ENCODE measurements at regions not wholly inside any gene's neighbourhood (a gene's known extent, or its start where the extent isn't known, plus 50 kb on each side); places are given as distances from the start of the nearest gene placed in this dataset.

DNA sequence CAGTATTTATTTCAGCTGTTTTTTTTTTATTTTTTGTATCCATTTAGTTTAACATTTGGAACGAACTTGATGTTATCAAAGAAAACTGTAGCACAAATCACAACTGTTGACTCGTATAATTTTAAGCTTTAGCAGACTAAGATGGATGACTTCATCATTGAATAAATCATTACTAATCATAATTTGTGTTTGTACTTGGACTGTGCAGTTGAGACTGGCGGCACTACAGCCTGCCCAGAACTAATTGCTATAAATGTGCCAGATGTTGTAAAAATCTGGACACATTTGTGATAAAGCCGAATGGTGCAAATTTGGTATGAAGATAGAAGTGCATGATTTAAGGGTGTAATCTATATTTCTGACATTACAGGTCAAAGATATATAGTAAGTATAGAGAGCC lies 897.7 kb upstream of the CDH8 start:
- intact Hi-C loops (cut with micrococcal nuclease), result no loop called here
- H3K27me3 Mint-ChIP-seq, result no peaks in the 10 kb centered on the region
- POLR2A ChIA-PET, result no interaction called here
- peaks cover 17% of the 10 kb centered on the region for H3K9me3 Mint-ChIP-seq
- H3K4me3 Mint-ChIP-seq, result no peak overlapping the region
- CTCF ChIA-PET, result no interaction called here
- no peak overlapping the region for H3K27ac Mint-ChIP-seq
- H3K4me1 Mint-ChIP-seq (ENCODE audit: low read depth), result no peaks in the 10 kb centered on the region
- no peaks in the 10 kb centered on the region for H3K36me3 Mint-ChIP-seq
- DNase-seq, result no peak

DNA sequence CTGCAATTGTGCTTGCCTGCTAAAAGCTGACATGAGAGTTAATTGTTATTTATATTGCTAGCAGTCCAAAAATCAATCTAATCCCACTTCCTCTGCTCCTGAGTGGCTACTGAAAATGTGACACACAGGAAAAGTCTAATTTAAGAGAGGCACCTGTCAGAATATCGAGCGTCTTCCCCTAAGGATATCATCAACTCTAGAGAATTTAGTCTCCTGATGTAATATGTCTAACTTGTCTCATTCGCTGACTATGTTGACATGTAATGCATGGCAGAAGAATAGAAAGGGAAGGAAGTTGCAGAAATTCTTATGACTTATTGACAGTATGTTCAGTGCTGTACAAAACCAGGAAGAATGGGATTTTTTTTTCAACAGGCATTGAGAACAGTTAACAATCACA lies 893.4 kb upstream of the CDH8 start:
- Mint-ChIP-seq H3K9me3 (peaks cover 21% of the 10 kb centered on the region), H3K27me3 (no peaks in the 10 kb centered on the region), H3K27ac (no peak overlapping the region), H3K4me1 (ENCODE audit: low read depth) (no peaks in the 10 kb centered on the region), H3K4me3 (no peak overlapping the region), H3K36me3 (no peaks in the 10 kb centered on the region)
- no peak for DNase-seq
- ChIA-PET CTCF (no interaction called here), POLR2A (no interaction called here)
- intact Hi-C loops (cut with micrococcal nuclease), result no loop called here

DNA sequence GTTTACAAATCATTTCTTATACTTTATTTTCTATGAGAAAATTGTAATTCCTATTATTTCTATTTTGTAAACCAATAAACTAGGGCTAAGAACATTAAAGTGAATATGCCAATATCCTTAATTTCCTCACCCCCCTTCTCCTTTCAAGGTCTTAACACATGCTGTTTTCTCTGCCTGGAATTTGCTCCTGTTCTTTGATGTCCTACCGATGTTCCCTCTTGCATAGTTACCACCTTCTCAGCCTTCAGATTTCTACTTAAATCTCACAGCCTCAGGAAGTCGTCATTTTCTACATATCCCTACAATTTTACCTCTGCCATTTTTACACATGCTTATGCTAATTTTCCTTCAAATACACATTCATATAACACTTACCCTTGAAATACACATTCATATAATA lies 890.9 kb upstream of the CDH8 start:
- no peaks in the 10 kb centered on the region for H3K4me1 Mint-ChIP-seq (ENCODE audit: low read depth)
- intact Hi-C loops (cut with micrococcal nuclease), result no loop called here
- H3K4me3 Mint-ChIP-seq, result no peak overlapping the region
- ChIA-PET CTCF (no interaction called here), POLR2A (no interaction called here)
- H3K9me3 Mint-ChIP-seq, result peaks cover 20% of the 10 kb centered on the region
- no peak for DNase-seq
- no peaks in the 10 kb centered on the region for H3K27me3 Mint-ChIP-seq
- H3K36me3 Mint-ChIP-seq, result no peaks in the 10 kb centered on the region
- H3K27ac Mint-ChIP-seq, result no peak overlapping the region

DNA sequence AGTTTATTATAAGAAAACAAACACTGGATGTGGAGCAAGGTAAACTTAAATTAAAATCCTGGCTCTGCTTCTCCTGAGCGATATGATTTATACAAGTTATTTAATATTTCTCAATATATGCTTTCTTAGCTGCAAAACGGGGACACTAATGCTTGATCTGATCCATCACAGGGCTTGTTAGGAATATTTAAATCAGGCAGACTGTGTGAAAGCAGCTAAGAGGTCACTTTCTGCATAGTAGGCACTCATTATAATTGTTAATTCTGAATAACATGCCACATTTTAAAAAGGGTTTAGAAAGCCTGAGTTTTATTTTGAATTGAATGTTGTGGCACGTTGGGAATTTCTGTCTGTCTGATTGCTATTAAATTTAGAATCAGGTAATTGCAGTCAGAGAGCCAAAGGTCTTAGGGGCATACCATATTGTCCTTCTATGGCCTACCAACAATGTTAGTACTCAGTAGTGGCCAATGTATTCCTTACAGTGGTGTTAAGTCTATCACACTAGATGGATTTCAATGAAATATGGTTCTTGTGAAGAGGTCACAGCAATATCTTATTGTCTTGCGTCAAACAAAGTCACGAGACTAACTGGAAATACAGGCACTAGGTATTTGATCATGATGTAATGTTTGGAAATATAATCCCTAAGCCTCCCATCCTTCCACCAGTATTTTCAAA lies 890.0 kb upstream of the CDH8 start:
- no peak for DNase-seq
- intact Hi-C loops (cut with micrococcal nuclease), result no loop called here
- CTCF ChIA-PET, result no interaction called here
- H3K4me3 Mint-ChIP-seq, result no peak overlapping the region
- H3K27ac Mint-ChIP-seq, result no peak overlapping the region
- no peaks in the 10 kb centered on the region for H3K4me1 Mint-ChIP-seq (ENCODE audit: low read depth)
- POLR2A ChIA-PET, result no interaction called here
- peaks cover 18% of the 10 kb centered on the region for H3K9me3 Mint-ChIP-seq
- H3K36me3 Mint-ChIP-seq, result no peaks in the 10 kb centered on the region
- no peaks in the 10 kb centered on the region for H3K27me3 Mint-ChIP-seq

DNA sequence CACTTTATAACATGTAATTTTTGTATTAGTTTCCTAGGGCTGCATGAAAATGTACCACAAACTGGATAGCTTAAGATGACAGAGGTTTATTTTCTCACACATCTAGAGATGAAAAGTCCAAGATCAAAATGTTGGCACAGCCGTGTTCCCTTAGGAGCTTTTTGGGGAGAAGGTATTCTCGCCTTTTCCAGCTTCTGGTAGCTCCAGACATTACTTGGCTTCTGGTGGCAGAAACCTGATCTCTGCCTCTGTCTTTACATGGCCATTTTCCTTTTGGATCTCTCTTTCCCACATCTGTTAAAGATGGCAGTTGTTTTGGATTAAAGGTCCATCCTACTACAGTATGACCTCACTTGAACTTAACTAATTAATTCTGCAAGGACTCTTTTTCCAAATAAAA lies 885.7 kb upstream of the CDH8 start:
- no peaks in the 10 kb centered on the region for H3K27me3 Mint-ChIP-seq
- POLR2A ChIA-PET, result no interaction called here
- no peak overlapping the region for H3K27ac Mint-ChIP-seq
- no peak overlapping the region for H3K4me3 Mint-ChIP-seq
- intact Hi-C loops (cut with micrococcal nuclease), result no loop called here
- peaks cover 16% of the 10 kb centered on the region for H3K9me3 Mint-ChIP-seq
- no peak for DNase-seq
- H3K36me3 Mint-ChIP-seq, result no peaks in the 10 kb centered on the region
- H3K4me1 Mint-ChIP-seq (ENCODE audit: low read depth), result no peaks in the 10 kb centered on the region
- CTCF ChIA-PET, result no interaction called here

DNA sequence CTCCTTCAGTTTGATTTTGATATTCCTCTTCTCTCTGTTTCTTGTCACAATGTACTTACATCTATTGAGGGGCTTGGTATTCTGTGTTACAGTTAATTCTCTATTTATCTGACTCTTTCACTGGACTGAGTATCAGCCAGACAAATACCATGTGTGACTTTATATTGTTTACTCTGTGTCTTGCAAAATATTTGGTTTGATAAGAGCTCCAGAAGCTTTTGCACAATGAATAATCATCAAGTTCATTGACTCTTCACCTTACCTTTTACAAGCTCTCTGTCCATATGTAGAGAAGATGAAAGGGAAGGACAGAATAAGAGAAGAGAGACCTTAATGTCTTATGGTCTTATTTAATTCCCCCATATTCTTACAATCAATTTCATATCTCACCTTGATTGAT lies 877.7 kb upstream of the CDH8 start:
- Mint-ChIP-seq H3K27ac (no peak overlapping the region), H3K27me3 (no peaks in the 10 kb centered on the region), H3K4me3 (no peak overlapping the region), H3K4me1 (ENCODE audit: low read depth) (no peaks in the 10 kb centered on the region), H3K36me3 (no peaks in the 10 kb centered on the region), H3K9me3 (peaks cover 26% of the 10 kb centered on the region)
- ChIA-PET CTCF (no interaction called here), POLR2A (no interaction called here)
- DNase-seq, result no peak
- intact Hi-C loops (cut with micrococcal nuclease), result no loop called here

DNA sequence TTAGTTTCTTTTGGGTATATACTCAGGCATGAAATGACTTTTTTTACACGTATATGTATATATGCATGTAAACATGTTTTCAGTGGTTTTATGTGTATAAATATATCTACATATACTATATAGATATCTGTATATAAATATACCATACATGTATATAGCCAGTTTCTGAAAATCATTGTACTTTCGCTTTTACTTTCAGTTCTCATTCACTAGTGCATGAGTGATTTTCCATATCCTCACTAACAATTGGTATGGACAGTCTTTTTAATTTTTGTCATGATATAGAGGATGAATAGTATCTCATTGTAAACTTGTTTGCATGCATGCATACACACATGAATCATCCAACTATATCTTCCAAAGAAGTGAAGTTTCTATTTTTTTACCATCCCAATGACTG lies 877.1 kb upstream of the CDH8 start:
- Mint-ChIP-seq H3K4me1 (ENCODE audit: low read depth) (no peaks in the 10 kb centered on the region), H3K36me3 (no peaks in the 10 kb centered on the region), H3K27me3 (no peaks in the 10 kb centered on the region), H3K27ac (no peak overlapping the region), H3K9me3 (peaks cover 24% of the 10 kb centered on the region), H3K4me3 (no peak overlapping the region)
- intact Hi-C loops (cut with micrococcal nuclease), result no loop called here
- DNase-seq, result no peak
- CTCF ChIA-PET, result no interaction called here
- POLR2A ChIA-PET, result no interaction called here

DNA sequence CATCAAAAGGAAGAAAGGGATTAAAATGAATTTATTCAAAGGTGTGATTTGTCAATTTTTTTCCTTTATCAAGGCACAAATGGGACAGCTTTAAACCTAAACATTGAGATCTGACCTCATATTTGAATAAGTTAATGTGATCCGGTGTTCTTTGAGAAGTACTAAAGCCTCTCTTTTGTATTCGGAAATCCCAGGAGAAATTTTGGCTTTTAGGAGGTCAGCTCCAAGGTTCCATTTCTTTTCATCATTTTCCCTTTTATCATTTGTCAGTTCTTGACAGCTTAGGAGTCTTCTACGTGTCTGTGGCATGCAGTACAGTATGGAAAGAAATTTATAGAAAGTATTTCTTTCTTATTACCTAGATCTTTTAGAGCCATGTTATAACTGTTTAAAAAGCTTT lies 873.4 kb upstream of the CDH8 start:
- POLR2A ChIA-PET, result no interaction called here
- H3K4me1 Mint-ChIP-seq (ENCODE audit: low read depth), result no peaks in the 10 kb centered on the region
- intact Hi-C loops (cut with micrococcal nuclease), result no loop called here

DNA sequence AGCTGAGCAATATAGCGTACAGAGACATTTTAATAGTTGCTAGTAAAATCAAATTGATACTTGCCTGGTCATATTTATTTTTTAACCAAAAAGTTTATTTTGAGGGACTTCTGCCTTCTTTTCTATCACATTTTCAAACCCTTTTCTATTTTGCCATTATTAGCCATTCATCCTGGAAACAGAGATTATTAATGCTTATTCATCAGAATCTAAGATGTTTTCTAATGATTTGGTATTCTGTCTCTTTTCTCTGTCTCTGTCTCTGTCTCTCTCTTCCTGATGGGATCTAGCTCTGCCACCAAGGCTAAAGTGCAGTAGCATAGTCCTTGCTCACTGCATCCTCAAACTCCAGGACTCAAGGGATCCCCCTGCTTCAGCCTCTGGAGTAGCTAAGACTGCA lies 871.3 kb upstream of the CDH8 start:
- DNase-seq, result no peak
- H3K27ac Mint-ChIP-seq, result no peak overlapping the region
- no peaks in the 10 kb centered on the region for H3K4me1 Mint-ChIP-seq (ENCODE audit: low read depth)
- H3K27me3 Mint-ChIP-seq, result no peaks in the 10 kb centered on the region
- ChIA-PET CTCF (no interaction called here), POLR2A (no interaction called here)
- no peaks in the 10 kb centered on the region for H3K36me3 Mint-ChIP-seq
- no peak overlapping the region for H3K4me3 Mint-ChIP-seq
- peaks cover 23% of the 10 kb centered on the region for H3K9me3 Mint-ChIP-seq
- intact Hi-C loops (cut with micrococcal nuclease), result no loop called here

More for the DNA sequence above, 873.4 kb upstream of the CDH8 start:
- DNase-seq, result no peak
- CTCF ChIA-PET, result no interaction called here
- H3K36me3 Mint-ChIP-seq, result no peaks in the 10 kb centered on the region
- no peak overlapping the region for H3K4me3 Mint-ChIP-seq
- peaks cover 25% of the 10 kb centered on the region for H3K9me3 Mint-ChIP-seq
- no peak overlapping the region for H3K27ac Mint-ChIP-seq
- H3K27me3 Mint-ChIP-seq, result no peaks in the 10 kb centered on the region

DNA sequence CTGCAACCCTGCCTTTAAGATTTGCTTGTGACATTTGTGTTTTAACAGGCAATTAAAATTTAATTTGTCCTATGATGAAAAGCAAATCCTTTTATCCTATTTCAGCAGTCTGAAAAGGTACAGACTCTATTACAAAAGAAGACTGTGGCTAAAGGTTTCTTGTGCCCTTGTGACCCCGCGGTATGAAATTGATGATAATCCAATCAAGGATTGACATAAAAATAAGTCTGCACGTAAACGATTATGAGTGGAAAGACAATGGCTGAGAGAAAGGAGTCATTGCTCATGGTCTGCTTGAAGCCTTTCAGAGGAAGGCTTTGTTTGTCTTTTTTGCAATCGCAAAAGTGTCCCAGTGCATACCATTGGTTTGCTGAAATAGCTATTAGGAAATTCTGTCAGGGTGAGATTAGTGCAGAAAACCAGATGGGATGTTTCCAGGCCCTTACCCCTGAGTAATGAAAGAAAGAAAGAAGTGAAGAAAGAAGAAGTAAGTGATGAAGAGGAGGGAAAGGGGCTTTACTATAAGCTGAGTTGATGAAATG lies 867.8 kb upstream of the CDH8 start:
- Mint-ChIP-seq H3K27ac (no peak overlapping the region), H3K27me3 (no peaks in the 10 kb centered on the region), H3K36me3 (no peaks in the 10 kb centered on the region), H3K4me3 (no peak overlapping the region), H3K4me1 (ENCODE audit: low read depth) (no peaks in the 10 kb centered on the region), H3K9me3 (peaks cover 16% of the 10 kb centered on the region)
- intact Hi-C loops (cut with micrococcal nuclease), result no loop called here
- POLR2A ChIA-PET, result no interaction called here
- CTCF ChIA-PET, result no interaction called here
- DNase-seq, result no peak

DNA sequence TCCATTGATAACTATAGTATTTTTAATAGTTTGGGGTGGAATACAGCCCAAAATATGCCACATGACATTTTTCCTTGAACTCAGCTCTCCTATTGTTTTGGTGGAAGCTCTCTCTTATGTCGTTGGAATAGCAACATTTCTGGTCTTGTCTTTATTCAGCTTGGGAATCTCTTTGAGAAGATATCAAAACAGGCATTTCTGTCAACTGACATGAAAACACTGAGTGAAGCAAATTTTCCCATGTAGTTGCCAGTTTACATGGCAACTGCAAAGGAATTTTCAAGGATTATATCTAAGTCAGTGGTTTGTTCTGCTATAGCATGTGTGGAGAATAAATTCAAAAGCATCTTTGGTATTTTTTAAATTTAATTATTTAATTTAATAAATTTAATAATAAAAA lies 863.5 kb upstream of the CDH8 start:
- H3K27me3 Mint-ChIP-seq, result no peaks in the 10 kb centered on the region
- H3K27ac Mint-ChIP-seq, result no peak overlapping the region
- intact Hi-C loops (cut with micrococcal nuclease), result no loop called here
- H3K4me1 Mint-ChIP-seq (ENCODE audit: low read depth), result no peaks in the 10 kb centered on the region
- POLR2A ChIA-PET, result no interaction called here
- H3K4me3 Mint-ChIP-seq, result no peak overlapping the region
- CTCF ChIA-PET, result no interaction called here
- no peaks in the 10 kb centered on the region for H3K36me3 Mint-ChIP-seq
- peaks cover 27% of the 10 kb centered on the region for H3K9me3 Mint-ChIP-seq
- DNase-seq, result no peak

DNA sequence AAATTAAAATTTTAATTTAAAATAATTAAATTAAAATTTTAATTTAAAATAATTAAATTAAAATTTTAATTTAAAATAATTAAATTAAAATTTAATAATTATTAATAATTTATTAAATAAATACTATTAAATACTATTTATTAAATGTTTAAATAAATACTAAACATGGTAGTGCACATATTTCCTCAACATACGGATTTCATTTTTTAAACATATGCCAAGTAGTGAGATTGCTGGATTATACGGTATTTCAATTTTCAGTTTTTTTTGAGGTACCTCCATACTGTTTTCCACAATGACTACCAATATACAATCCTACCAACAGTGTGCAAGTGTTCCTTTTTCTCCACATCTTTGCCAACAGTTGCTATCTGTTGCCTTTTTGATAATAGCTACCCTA lies 852.9 kb upstream of the CDH8 start:
- POLR2A ChIA-PET, result no interaction called here
- no peaks in the 10 kb centered on the region for H3K4me1 Mint-ChIP-seq (ENCODE audit: low read depth)
- no peak overlapping the region for H3K4me3 Mint-ChIP-seq
- no peak overlapping the region for H3K27ac Mint-ChIP-seq
- no peaks in the 10 kb centered on the region for H3K36me3 Mint-ChIP-seq
- H3K9me3 Mint-ChIP-seq, result peaks cover 42% of the 10 kb centered on the region
- CTCF ChIA-PET, result no interaction called here
- no peak for DNase-seq
- intact Hi-C loops (cut with micrococcal nuclease), result no loop called here
- no peaks in the 10 kb centered on the region for H3K27me3 Mint-ChIP-seq

DNA sequence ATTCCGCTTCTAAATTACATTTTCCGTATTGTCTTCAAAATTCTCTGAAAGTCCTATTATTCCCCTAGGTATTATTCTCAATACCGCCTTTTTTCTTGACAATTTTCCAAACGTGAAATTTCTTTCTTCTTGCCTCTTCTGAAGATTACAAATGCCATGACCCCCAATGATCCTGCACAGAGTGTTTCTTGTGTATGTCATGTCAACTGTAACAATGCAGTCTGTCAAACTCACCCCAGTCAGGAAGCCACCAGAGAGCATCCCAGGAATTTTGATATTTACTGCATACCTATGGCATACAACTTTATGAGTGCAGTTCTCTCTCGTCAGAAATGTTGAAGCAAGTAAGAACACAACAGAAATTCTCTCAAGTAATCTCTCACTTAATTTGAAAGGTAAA lies 847.3 kb upstream of the CDH8 start:
- CTCF ChIA-PET, result no interaction called here
- Mint-ChIP-seq H3K27ac (no peak overlapping the region), H3K4me3 (no peak overlapping the region), H3K9me3 (peaks cover 47% of the 10 kb centered on the region), H3K4me1 (ENCODE audit: low read depth) (no peaks in the 10 kb centered on the region), H3K36me3 (no peaks in the 10 kb centered on the region), H3K27me3 (no peaks in the 10 kb centered on the region)
- no peak for DNase-seq
- intact Hi-C loops (cut with micrococcal nuclease), result no loop called here
- POLR2A ChIA-PET, result no interaction called here
